AG04450 (cell line): ENCODE measurements at regions not wholly inside any gene's neighbourhood (a gene's known extent, or its start where the extent isn't known, plus 50 kb on each side); places are given as distances from the start of the nearest gene placed in this dataset.

Source experiments
- CTCF ChIA-PET: fragments of 300-600, 350-600 bp; formaldehyde crosslinking; extraction: SDS; loops from one replicate; lab custom pipeline; 2022; ENCODE audit warnings: antibody characterized with exemption, inconsistent platforms; lab: Charles Lee
- POLR2A ChIA-PET: fragments of 350-600 bp; formaldehyde crosslinking; extraction: SDS; loops from one replicate; lab custom pipeline; 2021; ENCODE audit warnings: antibody characterized with exemption, inconsistent platforms; lab: Yijun Ruan, JAX
- DNase-seq: peaks from one replicate; pipeline ENCODE4 v3.0.0-alpha.2; 2011; ENCODE audit warnings: low read depth, low spot score
- H3K27ac ChIP-seq: one replicate; pipeline ENCODE4 v1.5.1; 2012; ENCODE audit warnings: low read depth, low read length, control low read depth
- H3K27me3 ChIP-seq: one replicate; pipeline ENCODE4 v1.6.0; 2012; ENCODE audit warnings: low read length; ENCODE audit not compliant: control insufficient read depth, insufficient read depth
- H3K4me3 ChIP-seq: 2 replicates; pipeline ENCODE4 v1.5.1; 2011; ENCODE audit warnings: mild to moderate bottlenecking, low read depth, low read length, control low read depth
- H3K9me3 ChIP-seq: 2 replicates; pipeline ENCODE4 v1.5.1; 2012; ENCODE audit warnings: low read length; ENCODE audit not compliant: control insufficient read depth, insufficient read depth
- TF ChIP-seq, protein P1 (sequence below): IDR thresholded peaks from 2 replicates; pipeline ENCODE4 v1.5.1; 2011; ENCODE audit warnings: low read depth, low read length, control low read depth, inconsistent platforms

DNA sequence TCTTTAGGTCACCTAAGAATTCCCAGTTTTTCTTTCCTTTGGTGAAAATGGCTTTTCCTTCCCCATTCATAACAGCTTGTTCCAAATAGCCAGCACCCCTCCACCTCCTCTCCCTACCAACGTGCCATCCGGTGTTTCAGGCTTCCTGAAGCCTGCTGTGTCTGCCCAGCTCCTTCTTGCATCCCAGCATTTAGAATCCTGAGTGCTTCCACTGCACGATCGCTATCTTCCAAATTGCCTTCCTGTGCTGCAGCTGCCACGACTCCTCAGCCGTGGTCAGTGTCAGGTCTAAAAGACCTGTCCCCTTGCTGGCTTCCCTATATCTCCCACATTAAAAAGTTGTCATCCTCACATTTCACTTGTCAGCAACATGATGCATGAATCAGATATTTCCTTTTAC is 550.3 kb upstream of the JARID2 start:
- CTCF ChIA-PET, result no interaction called here
- no peak overlapping the region for H3K4me3 ChIP-seq
- TF ChIP-seq, protein P1, sequence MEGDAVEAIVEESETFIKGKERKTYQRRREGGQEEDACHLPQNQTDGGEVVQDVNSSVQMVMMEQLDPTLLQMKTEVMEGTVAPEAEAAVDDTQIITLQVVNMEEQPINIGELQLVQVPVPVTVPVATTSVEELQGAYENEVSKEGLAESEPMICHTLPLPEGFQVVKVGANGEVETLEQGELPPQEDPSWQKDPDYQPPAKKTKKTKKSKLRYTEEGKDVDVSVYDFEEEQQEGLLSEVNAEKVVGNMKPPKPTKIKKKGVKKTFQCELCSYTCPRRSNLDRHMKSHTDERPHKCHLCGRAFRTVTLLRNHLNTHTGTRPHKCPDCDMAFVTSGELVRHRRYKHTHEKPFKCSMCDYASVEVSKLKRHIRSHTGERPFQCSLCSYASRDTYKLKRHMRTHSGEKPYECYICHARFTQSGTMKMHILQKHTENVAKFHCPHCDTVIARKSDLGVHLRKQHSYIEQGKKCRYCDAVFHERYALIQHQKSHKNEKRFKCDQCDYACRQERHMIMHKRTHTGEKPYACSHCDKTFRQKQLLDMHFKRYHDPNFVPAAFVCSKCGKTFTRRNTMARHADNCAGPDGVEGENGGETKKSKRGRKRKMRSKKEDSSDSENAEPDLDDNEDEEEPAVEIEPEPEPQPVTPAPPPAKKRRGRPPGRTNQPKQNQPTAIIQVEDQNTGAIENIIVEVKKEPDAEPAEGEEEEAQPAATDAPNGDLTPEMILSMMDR, result no peak

DNA sequence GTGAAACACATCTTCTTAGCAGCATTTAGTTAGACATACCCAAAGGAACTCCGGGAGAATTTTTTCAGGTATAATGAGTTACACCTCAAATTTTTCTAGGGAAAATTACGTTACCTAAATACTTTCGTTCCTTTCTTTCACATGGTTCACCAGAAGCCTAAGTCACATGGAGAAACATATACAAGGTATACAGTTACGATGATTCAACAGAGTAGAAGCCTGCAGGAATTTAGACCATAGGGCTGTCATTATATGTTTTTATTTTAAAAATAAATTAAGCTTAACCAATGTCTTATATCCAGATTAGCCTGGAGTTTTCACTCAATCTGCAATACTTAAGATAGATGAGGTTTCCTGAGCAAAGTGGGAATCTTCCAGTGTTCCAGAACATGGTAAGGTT is 549.5 kb upstream of the JARID2 start:
- TF ChIP-seq, protein P1, result no peak
- H3K27ac ChIP-seq, result no peak overlapping the region
- H3K27me3 ChIP-seq, result no peaks in the 10 kb centered on the region
- CTCF ChIA-PET, result interaction anchor here (0.6 kb wide), 1 partner anchor 639 kb away, joined by 4 read pairs; no protein-coding TSS in a partner anchor
- DNase-seq, result no peak
- H3K4me3 ChIP-seq, result no peak overlapping the region
- POLR2A ChIA-PET, result interaction anchor here (0.7 kb wide), 1 partner anchor 10 kb away, joined by 3 read pairs; no protein-coding TSS in a partner anchor
- peaks cover 5% of the 10 kb centered on the region; the same call in 1 of the 2 replicates for H3K9me3 ChIP-seq

More for the DNA sequence above, 550.3 kb upstream of the JARID2 start:
- no peak for DNase-seq
- H3K27me3 ChIP-seq, result no peaks in the 10 kb centered on the region
- peaks cover 5% of the 10 kb centered on the region; the same call in 1 of the 2 replicates for H3K9me3 ChIP-seq
- no peak overlapping the region for H3K27ac ChIP-seq
- POLR2A ChIA-PET, result no interaction called here

- H3K27me3 ChIP-seq, result no peaks in the 10 kb centered on the region
- no peak overlapping the region for H3K27ac ChIP-seq
- peaks cover 5% of the 10 kb centered on the region; the same call in 1 of the 2 replicates for H3K9me3 ChIP-seq
- POLR2A ChIA-PET, result no interaction called here
- no peak for DNase-seq
- CTCF ChIA-PET, result interaction anchor here (0.9 to 1.1 kb wide), 2 partner anchors 11 to 486 kb away, joined by 3 read pairs; no protein-coding TSS in a partner anchor
- TF ChIP-seq, protein P1, result no peak
- no peak overlapping the region for H3K4me3 ChIP-seq
Observed at GRCh38 chr6:14697427-14697826, 548.4 kb upstream of the JARID2 start.

- H3K27ac ChIP-seq, result no peak overlapping the region
- POLR2A ChIA-PET, result no interaction called here
- TF ChIP-seq, protein P1, result no peak
- no peak for DNase-seq
- CTCF ChIA-PET, result no interaction called here
- no peaks in the 10 kb centered on the region for H3K27me3 ChIP-seq
- H3K4me3 ChIP-seq, result no peak overlapping the region
- H3K9me3 ChIP-seq, result peaks cover 5% of the 10 kb centered on the region; the same call in 1 of the 2 replicates
Observed at GRCh38 chr6:14699803-14700601, 545.9 kb upstream of the JARID2 start.

GRCh38 chr6:14701946-14702345 is 543.9 kb upstream of the JARID2 start:
- ChIA-PET CTCF (interaction anchor here (1.5 kb wide), 1 partner anchor 9 kb away, joined by 6 read pairs; no protein-coding TSS in a partner anchor), POLR2A (no interaction called here)
- no peak for DNase-seq
- Histone ChIP-seq H3K27me3 (no peaks in the 10 kb centered on the region), H3K9me3 (peaks cover 5% of the 10 kb centered on the region; the same call in 1 of the 2 replicates), H3K4me3 (no peak overlapping the region), H3K27ac (no peak overlapping the region)
- TF ChIP-seq, protein P1, result no peak
